Smooth muscle cell (in vitro differentiated cells): ENCODE measurements at regions not wholly inside any gene's neighbourhood (a gene's known extent, or its start where the extent isn't known, plus 50 kb on each side); places are given as distances from the start of the nearest gene placed in this dataset.
A peak's percentile ranks its signal among the peaks of the same experiment; 100 is the strongest.

Experiments
- DNase-seq: peaks from one replicate; lab custom pipeline; 2025; ENCODE audit not compliant: unreplicated experiment; lab: John Stamatoyannopoulos, UW
- H2AFZ ChIP-seq: fragments of 200-600 bp; sonication (generic); 2 replicates; pipeline ENCODE4 v1.6.0; 2016; ENCODE audit warnings: antibody characterized with exemption, low read depth, mild to moderate bottlenecking
- H3F3A ChIP-seq: fragments of 200-600 bp; sonication (generic); 2 replicates; pipeline ENCODE4 v1.6.0; 2017; ENCODE audit warnings: antibody characterized with exemption, low read depth
- H3K27ac ChIP-seq: fragments of 200-600 bp; sonication (generic); 2 replicates; pipeline ENCODE4 v1.5.1; 2016; ENCODE audit warnings: low read depth, mild to moderate bottlenecking
- H3K27me3 ChIP-seq: fragments of 200-600 bp; sonication (generic); 2 replicates; pipeline ENCODE4 v1.6.1; 2016; ENCODE audit warnings: low read depth, mild to moderate bottlenecking
- H3K36me3 ChIP-seq: fragments of 200-600 bp; sonication (generic); 2 replicates; pipeline ENCODE4 v1.5.1; 2016; ENCODE audit warnings: low read depth
- H3K4me1 ChIP-seq: fragments of 200-600 bp; sonication (generic); 2 replicates; pipeline ENCODE4 v1.5.1; 2016; ENCODE audit warnings: low read depth
- H3K4me2 ChIP-seq: fragments of 200-600 bp; sonication (generic); 2 replicates; pipeline ENCODE4 v1.6.0; 2016; ENCODE audit warnings: mild to moderate bottlenecking
- H3K4me3 ChIP-seq: fragments of 200-600 bp; sonication (generic); 2 replicates; pipeline ENCODE4 v1.5.1; 2016; ENCODE audit warnings: mild to moderate bottlenecking
- H3K79me2 ChIP-seq: fragments of 200-600 bp; sonication (generic); 2 replicates; pipeline ENCODE4 v1.6.0; 2016; ENCODE audit warnings: low read depth, mild to moderate bottlenecking
- H3K9ac ChIP-seq: fragments of 200-600 bp; sonication (generic); 2 replicates; pipeline ENCODE4 v1.6.0; 2016; ENCODE audit warnings: low read depth
- H3K9me3 ChIP-seq: fragments of 200-600 bp; sonication (generic); replicated peaks from 2 replicates; pipeline ENCODE4 v1.5.1; 2016; ENCODE audit warnings: low read depth
- H4K20me1 ChIP-seq: fragments of 200-600 bp; sonication (generic); 2 replicates; pipeline ENCODE4 v1.6.0; 2016; ENCODE audit warnings: low read depth
- CTCF ChIP-seq: fragments of 200-600 bp; sonication (generic); IDR thresholded peaks from 2 replicates; pipeline ENCODE4 v1.5.1; 2017; ENCODE audit warnings: borderline replicate concordance, mild to moderate bottlenecking, antibody characterized with exemption; ENCODE audit not compliant: insufficient read depth, poor library complexity, severe bottlenecking
- WGBS: methylation state at CpG from one replicate; pipeline ENCODE4 v1.1.7; 2016; ENCODE audit warnings: low lambda C conversion rate; 5-methylcytosine and 5-hydroxymethylcytosine counted together

DNA sequence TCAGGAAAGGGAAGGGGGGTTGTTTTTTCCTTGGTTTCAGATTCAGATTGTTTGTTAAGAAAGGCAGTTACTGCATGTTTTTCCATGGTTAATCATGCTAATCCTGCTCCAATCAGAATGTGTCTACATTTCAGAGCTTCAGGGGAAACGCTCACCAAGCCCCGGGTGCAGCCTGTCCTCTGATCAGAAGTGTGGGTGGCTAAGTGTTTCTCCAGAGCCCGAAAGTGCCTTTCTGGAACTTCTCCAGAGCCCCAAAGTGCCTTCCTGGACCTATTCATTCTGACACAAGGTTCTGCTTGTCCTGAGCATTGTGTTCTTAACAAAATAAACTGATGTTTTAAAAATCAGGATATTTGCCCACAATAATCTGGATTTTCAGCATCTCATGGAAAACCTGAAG lies 359.0 kb upstream of the ZNF521 start:
- Histone ChIP-seq H3K9me3 (no peaks in the 10 kb centered on the region), H3F3A (no peaks in the 10 kb centered on the region), H3K27ac (no peak overlapping the region), H3K36me3 (no peaks in the 10 kb centered on the region), H3K79me2 (no peaks in the 10 kb centered on the region), H3K4me3 (no peak overlapping the region), H3K27me3 (no peaks in the 10 kb centered on the region), H3K4me2 (no peak overlapping the region), H2AFZ (no peak overlapping the region), H3K9ac (no peak overlapping the region), H3K4me1 (no peaks in the 10 kb centered on the region), H4K20me1 (no peaks in the 10 kb centered on the region)
- DNase-seq, result no peak
- TF ChIP-seq CTCF, result no peak
- WGBS, result 58% methylated on average over 3 of the region's 3 CpGs

DNA sequence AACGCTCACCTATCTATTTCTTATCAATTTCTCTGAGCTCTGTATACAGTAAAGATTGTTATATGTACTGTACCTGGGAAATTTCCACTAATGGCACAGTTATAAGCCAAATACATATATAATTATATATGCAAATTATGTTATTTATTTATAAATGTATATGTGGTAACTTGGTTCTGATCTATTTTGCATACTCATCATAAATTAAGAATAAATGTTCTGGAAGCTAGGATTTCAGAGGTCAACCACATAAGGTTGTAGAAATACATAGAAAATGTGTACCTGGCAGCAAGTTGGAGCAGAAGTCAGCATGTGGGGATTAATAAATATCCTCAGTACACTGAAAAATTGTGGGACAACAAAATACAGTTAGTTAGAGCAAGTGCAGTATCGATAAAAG lies 353.7 kb upstream of the ZNF521 start:
- H3F3A ChIP-seq, result no peaks in the 10 kb centered on the region

GRCh38 chr18:25704494-25704893 lies 352.5 kb upstream of the ZNF521 start:
- H4K20me1 ChIP-seq, result no peaks in the 10 kb centered on the region
- H3K79me2 ChIP-seq, result no peaks in the 10 kb centered on the region
- peak overlapping the region; percentile 31 for H3K4me2 ChIP-seq
- no peaks in the 10 kb centered on the region for H3K27me3 ChIP-seq
- no peak overlapping the region for H2AFZ ChIP-seq
- TF ChIP-seq CTCF, result no peak
- no peak overlapping the region for H3K27ac ChIP-seq
- 57% methylated on average over 10 of the region's 10 CpGs for WGBS
- no peak overlapping the region for H3K9ac ChIP-seq
- no peaks in the 10 kb centered on the region for H3K9me3 ChIP-seq
- H3F3A ChIP-seq, result no peaks in the 10 kb centered on the region
- H3K4me1 ChIP-seq, result no peaks in the 10 kb centered on the region
- no peak overlapping the region for H3K4me3 ChIP-seq
- H3K36me3 ChIP-seq, result no peaks in the 10 kb centered on the region
- no peak for DNase-seq

More for the DNA sequence above, 353.7 kb upstream of the ZNF521 start:
- no peaks in the 10 kb centered on the region for H3K9me3 ChIP-seq
- no peak overlapping the region for H2AFZ ChIP-seq
- no peak overlapping the region for H3K27ac ChIP-seq
- H3K36me3 ChIP-seq, result no peaks in the 10 kb centered on the region
- DNase-seq, result no peak
- TF ChIP-seq CTCF, result no peak
- no peaks in the 10 kb centered on the region for H3K4me1 ChIP-seq
- H3K79me2 ChIP-seq, result no peaks in the 10 kb centered on the region
- H3K4me2 ChIP-seq, result no peak overlapping the region
- no peaks in the 10 kb centered on the region for H4K20me1 ChIP-seq
- H3K27me3 ChIP-seq, result no peaks in the 10 kb centered on the region
- no peak overlapping the region for H3K4me3 ChIP-seq
- WGBS, result 89% methylated on average over 2 of the region's 2 CpGs
- no peak overlapping the region for H3K9ac ChIP-seq

DNA sequence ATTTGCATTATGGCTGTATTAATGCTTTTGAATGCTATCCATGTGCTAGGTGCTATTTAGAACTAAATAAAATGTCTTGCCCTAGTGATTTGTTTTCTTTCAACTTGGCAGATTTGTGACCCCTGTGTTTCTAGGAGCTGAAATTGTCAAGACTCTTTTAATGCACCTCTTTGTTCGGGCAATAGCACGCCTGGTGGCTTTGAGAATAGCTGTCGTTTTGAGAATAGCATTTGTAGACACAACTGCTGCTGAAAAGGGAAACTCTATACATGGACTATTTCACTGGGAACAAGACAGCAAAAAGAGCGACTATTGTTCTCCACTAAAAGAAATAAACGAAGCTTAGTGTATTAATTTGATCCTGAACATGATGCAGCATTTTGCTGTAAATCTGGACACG lies 352.1 kb upstream of the ZNF521 start:
- H3K4me1 ChIP-seq, result no peaks in the 10 kb centered on the region
- no peaks in the 10 kb centered on the region for H3K79me2 ChIP-seq
- no peak overlapping the region for H2AFZ ChIP-seq
- WGBS, result 82% methylated on average over 6 of the region's 6 CpGs
- no peak for TF ChIP-seq CTCF
- H4K20me1 ChIP-seq, result no peaks in the 10 kb centered on the region
- no peak for DNase-seq
- H3K9me3 ChIP-seq, result no peaks in the 10 kb centered on the region
- no peaks in the 10 kb centered on the region for H3K36me3 ChIP-seq
- no peak overlapping the region for H3K27ac ChIP-seq
- no peaks in the 10 kb centered on the region for H3K27me3 ChIP-seq
- H3K9ac ChIP-seq, result no peak overlapping the region
- peak overlapping the region; percentile 31 for H3K4me2 ChIP-seq
- no peak overlapping the region for H3K4me3 ChIP-seq
- no peaks in the 10 kb centered on the region for H3F3A ChIP-seq
